Esophagus squamous epithelium (tissue), 5 donors: ENCODE measurements at regions not wholly inside any gene's neighbourhood (a gene's known extent, or its start where the extent isn't known, plus 50 kb on each side); places are given as distances from the start of the nearest gene placed in this dataset.

ENCODE experiments used
- DNase-seq: peaks from one replicate; lab custom pipeline; 2025; lab: John Stamatoyannopoulos, UW
- H3K27ac ChIP-seq, 4 donors: fragments of 200-600 bp; sonication (generic); one replicate each; pipeline ENCODE4 v1.5.1; 2016 to 2019; ENCODE audit warnings: mild to moderate bottlenecking in 1 of 4
- H3K27me3 ChIP-seq, 4 donors: fragments of 200-600 bp; sonication (generic); 1 replicate in 3 of 4; 2 replicates in 1 of 4; pipeline versions ENCODE4 v1.5.1 to v1.6.0; 2017 to 2021; ENCODE audit warnings: antibody characterized with exemption in 1 of 4
- H3K36me3 ChIP-seq, 3 donors: fragments of 200-600 bp; sonication (generic); one replicate each; pipeline ENCODE4 v1.5.1; 2016 to 2019
- H3K4me1 ChIP-seq, 3 donors: fragments of 200-600 bp; sonication (generic); one replicate each; pipeline ENCODE4 v1.5.1; 2017 to 2019
- H3K4me3 ChIP-seq, 4 donors: fragments of 200-600 bp; sonication (generic); 1 replicate in 3 of 4; 2 replicates in 1 of 4; pipeline ENCODE4 v1.5.1; 2016 to 2019; ENCODE audit warnings: mild to moderate bottlenecking in 2 of 4, moderate library complexity in 1 of 4
- H3K9me3 ChIP-seq, 3 donors: fragments of 200-600 bp; sonication (generic); one replicate each; pipeline ENCODE4 v1.5.1; 2016 to 2019
- POLR2A ChIP-seq, 4 donors: fragments of 450-650 bp; IDR thresholded peaks; one replicate each; pipeline ENCODE4 v1.6.1; 2017; ENCODE audit warnings: antibody characterized with exemption in 4 of 4, mild to moderate bottlenecking in 4 of 4, moderate library complexity in 3 of 4
- WGBS, 2 donors: methylation state at CpG; one replicate each; pipeline ENCODE4 v1.1.5; 2018; 5-methylcytosine and 5-hydroxymethylcytosine counted together
- intact Hi-C: fragments of 100-400 bp; cut with DNase I; formaldehyde crosslinking; loops from one replicate; pipeline ENCODE4 v1.15.0; 2022
- TF ChIP-seq, protein P1 (sequence below), 6 experiments: fragments of 450-650 bp in 4 of 6; fragments of 200-600 bp in 2 of 6; sonication (generic) in 2 of 6; IDR thresholded peaks; one replicate each; pipeline ENCODE4 v1.5.1; 2016 to 2019; ENCODE audit warnings: antibody characterized with exemption in 6 of 6, mild to moderate bottlenecking in 4 of 6, moderate library complexity in 4 of 6
- donor health status: DM: yes; HTN: yes; CAD: no.

DNA sequence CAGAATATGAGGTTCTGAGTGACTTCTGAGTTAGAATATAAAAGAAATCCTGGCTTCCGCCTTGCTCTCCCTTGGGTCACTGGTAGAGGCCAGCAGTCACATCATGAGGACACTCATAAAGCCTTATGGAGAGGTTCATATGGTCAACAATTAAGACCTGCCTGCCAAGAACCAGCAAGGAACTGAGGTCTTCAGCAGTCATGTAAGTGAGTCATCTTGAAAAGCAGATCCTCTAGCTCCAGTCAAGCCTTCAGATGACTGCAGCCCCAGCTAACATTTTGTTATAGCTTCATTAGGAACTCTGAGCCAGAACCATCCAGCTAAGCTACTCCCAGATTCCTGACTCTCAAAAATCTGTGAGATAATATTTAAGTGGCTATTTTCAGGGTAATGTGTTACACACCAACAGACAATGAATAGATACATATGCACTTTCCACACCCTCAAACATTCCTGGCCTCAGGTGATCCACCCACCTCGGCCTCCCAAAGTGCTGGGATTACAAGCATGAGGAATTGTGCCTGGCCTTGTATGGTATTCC, 447.2 kb downstream of the SHQ1 start:
- TF ChIP-seq POLR2A (IDR thresholded peaks at IDR 0.05) = no peak
- TF ChIP-seq, protein P1, sequence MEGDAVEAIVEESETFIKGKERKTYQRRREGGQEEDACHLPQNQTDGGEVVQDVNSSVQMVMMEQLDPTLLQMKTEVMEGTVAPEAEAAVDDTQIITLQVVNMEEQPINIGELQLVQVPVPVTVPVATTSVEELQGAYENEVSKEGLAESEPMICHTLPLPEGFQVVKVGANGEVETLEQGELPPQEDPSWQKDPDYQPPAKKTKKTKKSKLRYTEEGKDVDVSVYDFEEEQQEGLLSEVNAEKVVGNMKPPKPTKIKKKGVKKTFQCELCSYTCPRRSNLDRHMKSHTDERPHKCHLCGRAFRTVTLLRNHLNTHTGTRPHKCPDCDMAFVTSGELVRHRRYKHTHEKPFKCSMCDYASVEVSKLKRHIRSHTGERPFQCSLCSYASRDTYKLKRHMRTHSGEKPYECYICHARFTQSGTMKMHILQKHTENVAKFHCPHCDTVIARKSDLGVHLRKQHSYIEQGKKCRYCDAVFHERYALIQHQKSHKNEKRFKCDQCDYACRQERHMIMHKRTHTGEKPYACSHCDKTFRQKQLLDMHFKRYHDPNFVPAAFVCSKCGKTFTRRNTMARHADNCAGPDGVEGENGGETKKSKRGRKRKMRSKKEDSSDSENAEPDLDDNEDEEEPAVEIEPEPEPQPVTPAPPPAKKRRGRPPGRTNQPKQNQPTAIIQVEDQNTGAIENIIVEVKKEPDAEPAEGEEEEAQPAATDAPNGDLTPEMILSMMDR (IDR thresholded peaks at IDR 0.05) = no peak
- no peak overlapping the region for H3K4me3 ChIP-seq
- H3K36me3 ChIP-seq = no peaks in the 10 kb centered on the region
- no peaks in the 10 kb centered on the region for H3K9me3 ChIP-seq
- 88 to 92% methylated on average over 2 of the region's 2 CpGs for WGBS, 2 donors
- H3K27ac ChIP-seq = no peak overlapping the region
- DNase-seq = no peak
- no peaks in the 10 kb centered on the region for H3K27me3 ChIP-seq
- peaks cover 3 to 51% (median 11%) of the 10 kb centered on the region in 3 donors for H3K4me1 ChIP-seq
- intact Hi-C loops = no loop called here

DNA sequence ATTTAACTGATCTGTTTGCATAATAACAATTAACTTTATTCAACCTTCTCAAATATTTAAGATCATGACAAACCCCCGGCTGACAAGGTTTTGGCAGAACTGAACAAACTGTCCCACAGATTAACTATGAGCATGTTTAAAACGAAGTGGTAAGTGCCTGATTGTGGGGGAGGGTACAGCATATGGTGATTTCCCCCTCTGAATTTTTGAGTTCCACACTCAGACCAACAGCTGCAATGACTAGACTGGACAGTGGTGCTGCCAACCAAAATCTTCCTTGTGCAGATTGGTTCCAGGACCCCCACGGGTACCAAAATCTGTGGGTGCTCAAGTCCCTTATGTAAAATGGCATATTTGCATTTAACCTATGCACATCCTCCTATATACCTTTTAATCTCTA, 449.5 kb downstream of the SHQ1 start:
- intact Hi-C loops = no loop called here
- Histone ChIP-seq H3K4me1 (peaks cover 2 to 41% (median 3%) of the 10 kb centered on the region in 3 donors), H3K4me3 (no peak overlapping the region), H3K36me3 (no peaks in the 10 kb centered on the region), H3K27me3 (no peaks in the 10 kb centered on the region), H3K27ac (no peak overlapping the region), H3K9me3 (no peaks in the 10 kb centered on the region)
- DNase-seq = no peak
- WGBS, 2 donors = 66 to 67% methylated on average over 3 of the region's 3 CpGs
- TF ChIP-seq, protein P1 (IDR thresholded peaks at IDR 0.05) = no peak
- no peak for TF ChIP-seq POLR2A (IDR thresholded peaks at IDR 0.05)

DNA sequence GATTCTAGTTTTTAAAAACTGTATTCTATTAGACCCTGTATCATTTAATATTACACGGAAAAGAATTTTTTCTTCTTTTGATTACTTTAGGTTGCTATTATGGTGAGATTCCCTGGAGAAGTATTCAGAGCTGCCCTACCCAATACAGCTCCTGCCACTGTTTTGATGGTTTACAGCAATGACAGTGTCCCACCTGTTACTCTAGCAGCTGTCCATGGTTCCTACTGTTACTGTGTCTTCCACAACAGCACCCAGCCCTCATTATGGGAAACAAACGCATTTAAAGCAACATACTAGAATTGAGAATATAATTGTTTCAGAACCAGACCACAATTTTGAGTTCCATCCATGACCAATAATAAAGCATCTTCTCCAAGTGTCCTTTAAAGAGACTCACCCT, 450.7 kb downstream of the SHQ1 start:
- Histone ChIP-seq H3K4me1 (peaks cover 0 to 29% (median 0%) of the 10 kb centered on the region in 3 donors), H3K27me3 (no peaks in the 10 kb centered on the region), H3K36me3 (no peaks in the 10 kb centered on the region), H3K4me3 (no peak overlapping the region), H3K27ac (no peak overlapping the region), H3K9me3 (no peaks in the 10 kb centered on the region)
- TF ChIP-seq, protein P1 (IDR thresholded peaks at IDR 0.05) = no peak
- no peak for TF ChIP-seq POLR2A (IDR thresholded peaks at IDR 0.05)
- whole genome bisulfite sequencing, 2 donors = 84 to 93% methylated on average over 2 of the region's 2 CpGs
- intact Hi-C loops = no loop called here
- DNase-seq = no peak

DNA sequence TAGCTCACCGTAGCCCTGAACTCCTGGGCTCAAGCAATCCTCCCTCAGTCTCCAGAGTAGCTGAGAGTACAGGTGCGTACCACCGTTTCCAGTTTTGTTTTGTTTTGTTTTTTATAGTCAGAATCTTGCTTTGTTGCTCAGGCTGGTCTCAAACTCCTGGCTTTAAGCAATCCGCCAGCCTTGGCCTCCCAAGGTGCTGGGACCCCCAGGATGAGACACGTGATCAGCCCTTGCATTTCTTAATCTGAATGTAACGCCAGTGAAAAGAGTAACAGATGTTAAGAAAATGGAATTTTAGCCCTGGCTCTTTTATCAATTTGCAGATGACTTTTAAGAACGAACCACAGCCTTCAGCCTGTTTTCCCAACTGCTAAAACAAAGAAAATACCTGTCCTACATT, 451.3 kb downstream of the SHQ1 start:
- Histone ChIP-seq H3K4me1 (peaks cover 0 to 29% (median 0%) of the 10 kb centered on the region in 3 donors), H3K27ac (no peak overlapping the region), H3K27me3 (no peaks in the 10 kb centered on the region), H3K36me3 (no peaks in the 10 kb centered on the region), H3K4me3 (no peak overlapping the region), H3K9me3 (no peaks in the 10 kb centered on the region)
- TF ChIP-seq, protein P1 (IDR thresholded peaks at IDR 0.05) = no peak
- no peak for TF ChIP-seq POLR2A (IDR thresholded peaks at IDR 0.05)
- intact Hi-C loops = no loop called here
- 85 to 91% methylated on average over 7 of the region's 7 CpGs for WGBS, 2 donors
- DNase-seq = no peak

DNA sequence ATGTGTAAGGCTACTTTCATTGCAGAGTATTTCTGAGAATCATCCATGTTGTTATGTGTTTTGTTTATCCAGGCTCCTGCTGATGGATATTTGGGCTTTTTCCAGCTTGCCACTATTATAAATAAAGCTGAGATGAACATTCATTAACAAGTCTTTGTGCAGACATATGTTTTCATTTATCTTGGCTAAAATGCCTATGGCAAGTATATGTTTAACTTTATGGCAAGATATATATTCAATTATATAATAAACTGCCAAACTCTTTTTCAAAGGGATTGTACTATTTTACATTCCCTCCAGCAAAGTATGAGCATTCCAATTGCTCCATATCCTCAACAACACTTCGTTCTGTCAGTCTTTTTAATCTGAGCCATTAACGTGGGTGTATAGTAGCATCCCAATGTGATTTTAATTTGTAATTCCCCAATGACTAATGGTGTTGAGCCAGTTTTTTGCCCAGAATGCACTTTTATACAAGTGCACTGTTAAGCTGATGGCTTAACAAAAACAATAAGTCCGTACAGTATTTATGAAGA, 452.4 kb downstream of the SHQ1 start:
- TF ChIP-seq, protein P1 (IDR thresholded peaks at IDR 0.05) = no peak
- TF ChIP-seq POLR2A (IDR thresholded peaks at IDR 0.05) = no peak
- no peak overlapping the region for H3K4me3 ChIP-seq
- H3K27ac ChIP-seq = no peak overlapping the region
- H3K27me3 ChIP-seq = no peaks in the 10 kb centered on the region
- peaks cover 0 to 38% (median 0%) of the 10 kb centered on the region in 3 donors for H3K4me1 ChIP-seq
- H3K9me3 ChIP-seq = no peaks in the 10 kb centered on the region
- DNase-seq = no peak
- H3K36me3 ChIP-seq = no peaks in the 10 kb centered on the region
- intact Hi-C loops = no loop called here
- 24 to 36% methylated on average over 3 of the region's 3 CpGs for WGBS, 2 donors
